HG02642 (cell line): ENCODE measurements at regions not wholly inside any gene's neighbourhood (a gene's known extent, or its start where the extent isn't known, plus 50 kb on each side); places are given as distances from the start of the nearest gene placed in this dataset.
A peak's percentile ranks its signal among the peaks of the same experiment; 100 is the strongest.

Experiments
- ATAC-seq: cut with Tn5 transposase; IDR thresholded peaks from one replicate; pipeline ENCODE4 v1.9.1; 2021; ENCODE audit warnings: mild to moderate bottlenecking; ENCODE audit not compliant: unreplicated experiment, poor library complexity

DNA sequence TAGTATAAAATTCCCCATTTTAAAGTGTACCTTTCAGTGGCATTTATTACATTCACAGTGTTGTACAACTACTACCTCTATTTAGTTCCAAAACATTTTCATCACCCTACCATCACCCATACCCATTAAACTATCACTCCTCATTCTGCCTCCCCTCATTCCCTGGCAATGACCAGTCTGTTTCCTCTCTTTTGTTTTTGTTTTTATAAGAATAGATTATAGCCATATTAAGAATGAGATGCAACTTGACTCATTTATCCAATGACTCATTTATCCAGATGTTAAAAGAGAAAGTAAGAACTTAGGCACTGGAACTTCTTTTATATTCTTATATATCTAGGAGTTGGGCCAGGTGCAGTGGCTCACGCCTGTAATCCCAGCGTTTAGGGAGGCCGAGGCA, 156.3 kb downstream of the FAT3 start:
- ATAC-seq = no peak

DNA sequence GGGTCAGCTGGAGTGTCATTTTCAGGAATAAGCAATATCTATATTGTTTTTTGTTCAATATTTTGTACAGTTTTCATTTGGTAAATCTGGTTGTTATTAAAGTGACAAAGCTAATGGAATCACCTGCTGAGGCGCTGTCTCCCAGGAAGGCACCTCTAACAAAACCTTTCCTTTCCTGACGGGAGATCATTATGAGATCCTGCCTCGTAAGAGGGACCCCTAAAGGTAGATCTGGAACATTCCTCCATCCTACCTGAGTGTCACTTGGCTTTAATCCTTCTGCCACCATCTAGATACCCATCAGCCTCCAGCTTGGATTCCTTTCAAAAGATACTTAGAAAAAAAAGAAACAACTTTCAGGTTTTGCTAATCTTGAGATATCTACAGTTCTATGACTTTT, 157.7 kb downstream of the FAT3 start:
- no peak for ATAC-seq

DNA sequence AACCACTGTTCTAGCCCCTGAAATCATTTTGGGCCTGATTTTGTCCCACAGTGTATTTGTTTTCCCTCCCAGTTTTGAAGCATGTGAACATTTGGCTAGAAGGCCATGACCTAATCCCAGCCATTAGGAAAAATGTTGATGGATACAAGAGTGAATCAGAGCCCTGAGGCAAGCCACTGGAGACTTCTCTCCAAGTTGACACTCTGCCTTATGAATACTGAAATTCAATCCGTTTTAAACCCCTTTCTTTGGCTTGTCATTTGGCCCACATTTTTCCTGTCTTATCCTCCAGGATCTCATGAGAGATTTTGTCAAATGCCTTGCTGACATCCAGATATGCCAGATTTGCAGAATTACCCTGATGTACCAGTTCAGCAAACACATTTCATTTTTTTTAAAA, 158.8 kb downstream of the FAT3 start:
- no peak for ATAC-seq

DNA sequence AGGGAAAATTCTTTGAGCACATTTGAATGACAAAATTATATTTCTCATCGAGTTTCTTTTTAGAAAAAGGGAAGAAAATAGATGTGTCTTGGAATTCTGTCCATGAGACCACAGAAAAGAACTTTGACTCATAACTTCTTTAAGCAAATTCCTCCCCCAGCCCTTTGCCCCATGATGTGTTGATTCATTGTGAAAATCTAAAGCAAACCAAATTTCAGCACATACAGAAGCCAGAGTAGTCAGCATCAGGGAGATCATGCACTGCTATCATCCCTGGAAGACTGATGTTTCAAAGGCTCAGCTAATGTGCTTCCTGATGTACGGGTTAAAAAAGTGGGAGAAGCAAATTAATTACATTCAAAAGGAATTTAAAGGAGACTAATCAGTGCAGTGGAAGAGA, 159.7 kb downstream of the FAT3 start:
- ATAC-seq = no peak

DNA sequence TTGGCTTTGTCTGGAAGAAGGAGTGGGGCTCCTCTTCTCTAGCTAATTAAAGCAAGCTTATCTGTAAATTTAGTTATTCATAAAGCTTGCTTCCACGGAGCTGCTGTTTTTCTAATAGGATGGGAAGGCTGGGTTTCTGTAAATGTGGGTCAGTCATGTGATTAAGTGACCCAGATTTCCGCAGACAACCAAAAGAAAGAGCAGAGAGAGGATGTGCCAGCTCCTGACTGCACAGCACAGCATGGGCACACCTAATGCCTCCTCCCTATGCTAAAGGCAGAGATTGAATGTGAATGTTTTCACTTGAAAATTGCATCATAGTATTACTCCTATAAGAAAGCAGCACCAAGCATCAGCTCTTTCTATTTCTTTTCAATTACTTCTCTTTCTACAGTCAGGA, 160.2 kb downstream of the FAT3 start:
- ATAC-seq = no peak

DNA sequence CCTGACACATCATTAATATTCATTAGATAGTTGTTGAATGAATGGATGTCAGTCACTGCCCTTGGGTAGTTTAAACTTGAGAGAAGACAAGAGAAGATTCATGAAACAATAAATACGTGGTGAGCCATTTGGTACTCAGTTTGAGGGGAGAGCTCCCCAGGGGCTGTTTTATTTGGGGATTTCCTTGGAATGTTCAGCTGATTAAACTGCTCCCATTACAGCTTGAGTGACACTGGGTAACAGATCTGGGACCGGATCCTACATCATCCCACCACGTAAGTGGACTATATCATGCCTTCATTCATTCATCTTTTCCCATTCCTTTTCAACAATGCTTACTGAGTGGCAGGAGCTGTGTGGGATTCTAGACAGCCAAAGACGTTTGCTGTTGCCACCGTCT, 162.0 kb downstream of the FAT3 start:
- no peak for ATAC-seq

DNA sequence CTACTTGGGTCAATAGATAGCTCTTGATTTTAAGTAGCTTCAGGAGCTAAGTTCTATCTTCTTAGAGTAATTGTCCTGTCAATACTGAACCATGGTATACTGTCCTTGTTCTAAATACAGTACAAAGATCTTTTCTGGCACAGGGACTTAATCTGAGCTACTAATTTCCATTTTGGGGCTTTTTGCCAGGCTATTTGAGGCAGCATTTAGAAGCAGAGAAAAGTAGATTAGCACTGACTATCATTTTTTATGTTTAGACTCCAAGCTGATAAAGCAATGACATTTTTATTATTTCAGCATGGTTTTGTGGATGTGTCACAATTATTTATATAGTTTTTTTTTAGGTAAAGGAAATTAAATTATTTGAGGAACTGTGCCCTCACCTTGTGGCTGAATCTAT, 163.2 kb downstream of the FAT3 start:
- ATAC-seq = no peak

DNA sequence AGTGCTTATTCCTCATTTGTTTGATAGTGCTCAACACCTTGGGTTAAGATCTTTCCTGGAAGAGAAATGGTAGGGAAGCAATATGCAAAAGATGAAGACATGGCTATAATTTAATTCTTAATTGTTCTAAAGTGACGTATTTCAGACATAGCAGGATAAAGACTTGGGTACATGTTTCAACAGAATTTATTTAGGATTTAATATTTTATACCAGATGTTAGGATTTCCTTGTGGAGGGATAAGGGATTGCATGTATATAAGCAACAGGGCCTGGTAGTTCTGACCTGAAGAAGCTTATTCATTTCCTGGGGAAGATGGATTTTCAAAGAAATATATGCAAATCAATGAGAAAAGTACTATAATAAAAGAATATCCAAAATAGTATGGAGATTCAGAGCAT, 163.8 kb downstream of the FAT3 start:
- ATAC-seq = no peak

DNA sequence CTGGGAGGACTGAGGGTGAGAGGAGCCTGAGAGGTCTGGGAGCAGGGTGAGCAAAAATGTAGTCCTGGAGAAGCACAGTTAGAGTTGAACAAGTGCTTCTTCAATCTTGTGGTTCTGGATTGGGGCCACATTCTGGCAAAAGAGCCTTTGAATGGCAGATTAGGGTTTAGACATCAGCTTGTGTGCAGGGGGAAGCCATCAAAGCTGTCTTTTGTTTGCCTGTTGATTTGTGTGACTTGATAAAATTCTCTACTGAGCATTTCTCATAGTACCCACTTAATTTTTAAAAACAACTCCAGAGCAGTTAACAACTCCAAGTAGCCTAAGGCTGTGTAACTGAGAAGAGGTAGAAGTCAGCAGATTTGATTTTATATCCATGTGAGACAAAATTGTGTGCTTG, 166.2 kb downstream of the FAT3 start:
- ATAC-seq = no peak

DNA sequence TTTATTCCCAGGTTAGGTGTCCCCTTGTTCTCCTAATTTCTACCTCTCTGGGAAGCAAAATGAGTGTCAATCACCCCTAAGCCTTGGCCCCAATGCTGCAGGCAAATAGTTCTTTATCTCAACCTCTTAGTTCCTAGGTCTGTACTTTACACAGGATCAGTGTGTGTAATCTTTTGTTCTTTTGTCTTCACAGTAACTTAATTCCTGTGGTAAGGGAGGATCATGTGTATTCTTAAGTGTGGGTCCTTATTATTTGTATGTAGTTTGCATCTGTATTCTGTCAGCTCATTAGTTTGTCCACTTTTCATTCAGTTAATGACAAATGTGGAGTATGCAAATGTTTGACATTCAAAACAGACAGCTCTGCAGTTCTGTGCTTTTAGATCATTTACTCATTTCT, 166.7 kb downstream of the FAT3 start:
- ATAC-seq = no peak

DNA sequence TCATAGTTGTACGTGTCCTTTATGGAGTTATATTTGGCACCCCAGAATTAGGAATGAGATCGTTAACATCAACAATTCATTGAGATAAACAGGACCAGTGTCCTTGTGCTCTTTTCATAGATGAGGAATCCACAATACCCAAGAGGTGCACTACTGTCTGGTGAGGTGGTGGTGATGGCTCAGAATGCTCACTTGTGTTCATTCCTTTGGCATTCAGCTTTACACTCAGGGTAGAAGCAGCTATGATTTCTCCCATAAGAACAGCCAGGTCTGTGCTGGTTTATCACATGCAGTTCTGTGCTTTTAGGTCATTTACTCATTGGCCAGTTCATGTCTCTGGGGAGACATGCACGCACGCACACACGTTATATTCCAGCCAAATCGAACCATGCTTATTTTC, 167.2 kb downstream of the FAT3 start:
- ATAC-seq = no peak

DNA sequence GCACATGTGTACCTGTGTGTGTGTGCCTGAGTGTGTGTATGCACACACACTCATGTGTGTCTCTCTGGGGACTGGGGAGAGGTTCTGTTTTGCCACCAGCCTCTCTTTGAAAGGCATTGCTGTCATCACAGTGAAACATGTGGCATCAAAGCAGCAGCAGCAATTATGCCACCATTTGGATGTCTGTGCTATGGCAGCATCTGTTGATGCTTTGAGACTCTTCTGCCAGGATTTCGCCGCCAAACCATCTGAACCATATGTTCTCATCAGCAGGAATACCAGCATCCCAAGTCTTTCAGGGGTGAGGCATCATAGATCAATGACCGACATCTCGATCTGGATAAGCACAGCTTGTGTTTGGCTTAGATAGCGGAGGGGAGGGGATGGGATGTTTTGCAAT, 168.6 kb downstream of the FAT3 start:
- no peak for ATAC-seq

DNA sequence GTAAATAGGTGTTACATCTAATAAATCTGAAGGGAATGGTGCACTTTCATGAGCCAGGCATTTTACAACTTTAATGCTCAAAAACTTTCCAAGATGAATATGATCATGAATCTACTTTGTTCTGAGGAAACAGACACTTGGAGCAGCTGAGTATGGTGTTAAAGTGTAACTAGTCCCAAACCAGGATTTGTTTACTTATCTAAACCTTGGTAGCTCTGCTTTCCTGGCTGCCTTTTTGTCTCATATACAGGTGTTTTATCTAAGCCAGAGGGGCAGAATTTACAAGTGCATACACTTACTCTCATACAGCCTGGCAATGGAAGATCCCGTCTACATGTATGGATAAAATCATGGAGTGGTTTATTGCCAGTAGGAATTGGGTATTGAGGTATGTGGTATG, 171.5 kb downstream of the FAT3 start:
- no peak for ATAC-seq

DNA sequence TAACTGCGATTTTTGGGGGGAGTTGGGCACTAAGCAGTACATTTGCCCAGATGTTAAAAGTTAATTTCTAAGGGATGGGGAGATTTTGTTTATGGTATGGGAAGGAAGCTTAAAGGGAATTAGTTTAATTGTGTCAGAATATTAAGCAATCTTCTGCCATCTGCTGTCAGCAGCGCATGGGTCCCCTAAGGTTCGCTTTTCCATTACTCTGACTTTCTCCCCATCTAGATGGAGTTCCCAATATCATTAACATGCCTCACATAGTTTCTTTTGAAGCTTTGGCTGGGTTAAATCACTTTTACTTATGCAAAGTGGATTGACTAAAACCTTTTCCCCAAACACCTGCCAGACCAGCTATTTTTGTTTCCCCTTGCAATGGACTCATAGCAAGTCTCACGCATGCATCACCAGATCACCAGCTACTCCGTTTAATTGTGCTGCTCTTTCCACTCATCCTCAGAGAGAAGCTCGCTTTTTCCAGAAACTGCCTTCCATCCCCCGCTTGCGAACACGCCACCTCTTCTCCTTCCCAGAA, 172.7 kb downstream of the FAT3 start:
- ATAC-seq = no peak

DNA sequence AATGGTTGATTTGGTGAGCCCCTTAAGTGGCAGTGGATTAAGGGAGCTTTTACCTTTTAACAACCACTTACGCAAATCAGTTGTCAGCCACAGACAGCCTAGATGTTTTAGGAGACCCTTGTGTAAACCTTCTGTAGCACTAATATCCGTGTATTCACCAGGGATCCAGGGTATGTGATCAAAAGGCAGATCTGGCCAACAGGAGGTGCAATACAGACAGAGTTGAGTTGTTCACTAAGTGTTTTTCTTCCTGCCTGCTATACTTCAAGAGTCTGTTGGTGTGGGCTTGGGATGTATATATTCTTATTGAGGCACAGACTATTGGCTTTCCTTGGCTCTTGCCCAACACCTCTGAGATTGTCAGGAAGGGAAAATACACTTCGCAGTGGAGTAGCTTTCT, 175.1 kb downstream of the FAT3 start:
- ATAC-seq = no peak

DNA sequence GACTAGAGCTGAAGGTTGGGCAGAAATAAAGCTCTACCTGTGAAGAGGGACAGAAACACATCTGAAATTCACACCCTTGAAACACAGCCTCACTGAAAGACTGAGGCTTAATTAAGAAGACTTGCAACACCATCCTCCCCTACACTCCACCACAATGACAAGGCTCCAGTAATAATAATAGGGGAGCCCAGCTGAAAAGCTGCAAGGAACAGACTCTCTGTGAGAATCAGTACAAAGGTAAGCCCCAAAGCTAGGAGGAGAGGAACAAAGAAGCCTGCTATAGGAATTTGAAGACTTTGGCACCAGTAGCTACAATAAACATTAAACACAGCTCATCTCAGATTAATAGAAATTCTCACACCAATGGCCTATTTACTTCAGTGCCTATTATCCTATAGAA, 176.9 kb downstream of the FAT3 start:
- ATAC-seq = no peak

DNA sequence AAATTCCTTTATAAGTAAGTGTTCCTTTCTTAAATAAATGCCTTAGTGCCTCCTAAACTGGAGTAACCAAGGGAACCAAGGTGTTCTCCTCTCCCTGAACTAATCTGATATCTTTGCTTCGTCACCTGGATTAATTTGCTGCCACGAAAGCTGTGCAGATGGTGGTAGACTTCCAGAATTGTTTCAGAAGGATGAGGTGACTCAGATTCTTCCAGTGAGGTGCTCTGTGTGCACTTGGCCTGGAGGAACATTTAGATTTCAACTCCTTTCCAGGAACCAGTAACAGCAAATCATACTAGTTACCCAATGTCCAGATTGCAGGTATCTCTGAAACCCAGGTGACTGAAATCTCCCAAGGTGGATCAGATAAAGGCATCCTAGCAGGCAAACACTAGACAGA, 181.9 kb downstream of the FAT3 start:
- ATAC-seq = no peak

DNA sequence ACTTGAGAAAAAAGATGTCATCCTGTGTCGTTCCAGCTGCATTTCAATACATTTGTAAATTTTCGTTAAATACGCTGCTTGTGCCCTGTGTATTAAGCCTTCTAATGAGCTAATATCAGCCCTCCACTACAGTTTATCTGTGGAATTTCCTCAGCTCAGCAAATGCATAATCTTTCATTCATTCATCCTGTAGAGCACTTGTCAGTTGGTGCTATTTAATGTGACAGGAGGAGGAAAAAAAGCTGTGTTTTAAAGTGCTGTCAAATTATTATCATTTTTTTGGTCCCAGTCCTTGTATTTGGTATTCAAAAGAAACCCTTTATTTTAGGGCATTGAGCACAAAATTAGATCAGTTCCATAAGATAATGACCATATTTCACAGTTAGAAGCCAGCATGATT, 184.7 kb downstream of the FAT3 start:
- ATAC-seq = no peak

DNA sequence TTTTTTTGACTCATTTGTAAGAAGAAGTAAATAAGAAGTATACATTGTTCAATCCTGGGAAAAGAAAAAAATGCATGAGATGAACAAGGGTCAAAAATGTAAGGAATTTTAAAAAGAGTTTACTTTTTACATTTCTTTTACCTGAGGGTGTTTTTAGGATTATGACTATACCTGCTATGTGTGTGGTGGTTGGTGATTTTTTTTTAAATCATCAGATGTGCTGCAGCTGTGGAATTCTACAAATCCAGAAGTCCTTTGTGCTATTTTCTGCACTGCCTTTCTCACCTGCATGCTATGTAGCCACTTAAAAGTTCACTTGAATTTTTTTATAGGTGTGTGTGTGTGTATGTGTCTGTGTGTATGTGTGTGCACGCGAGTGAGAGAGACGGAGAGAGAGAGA, 185.3 kb downstream of the FAT3 start:
- no peak for ATAC-seq

DNA sequence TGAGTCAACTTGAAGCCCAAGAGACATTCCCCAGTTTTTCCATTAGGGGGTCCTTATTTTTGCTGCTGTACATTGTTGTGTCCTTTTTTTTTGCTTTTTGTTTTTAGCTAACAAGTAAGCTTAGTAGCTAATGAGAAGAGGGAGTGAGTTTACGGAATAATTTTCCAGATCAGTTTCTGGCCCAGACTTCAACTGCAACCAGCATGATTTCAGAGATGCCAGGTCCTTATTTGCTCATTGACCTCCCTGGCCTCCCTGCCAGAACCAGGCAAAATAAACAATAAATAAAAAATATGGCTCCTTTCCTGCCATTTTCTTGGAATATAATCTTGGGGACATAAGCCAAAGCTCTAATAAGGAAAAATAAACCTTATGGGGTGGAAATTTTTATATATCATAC, 185.9 kb downstream of the FAT3 start:
- ATAC-seq = no peak

DNA sequence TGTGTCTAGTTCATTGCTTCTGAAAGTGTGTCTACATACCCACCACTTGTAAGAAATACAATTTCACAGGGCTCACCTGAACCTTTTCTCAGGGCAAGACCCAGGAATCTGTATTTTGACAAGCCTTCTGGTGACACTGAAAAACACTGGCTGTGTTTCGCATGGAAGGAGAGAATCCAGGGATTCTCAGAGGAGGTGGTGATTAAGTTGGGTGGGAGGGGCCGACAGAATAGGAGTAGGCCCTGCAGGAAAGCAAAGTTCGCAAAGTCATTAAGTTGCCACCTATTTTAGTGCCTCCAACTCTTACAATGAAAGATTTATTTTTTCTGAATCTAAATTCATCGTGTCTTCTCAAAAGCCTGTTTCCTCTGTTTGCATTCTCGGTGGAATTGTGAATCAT, 186.8 kb downstream of the FAT3 start:
- ATAC-seq = no peak

DNA sequence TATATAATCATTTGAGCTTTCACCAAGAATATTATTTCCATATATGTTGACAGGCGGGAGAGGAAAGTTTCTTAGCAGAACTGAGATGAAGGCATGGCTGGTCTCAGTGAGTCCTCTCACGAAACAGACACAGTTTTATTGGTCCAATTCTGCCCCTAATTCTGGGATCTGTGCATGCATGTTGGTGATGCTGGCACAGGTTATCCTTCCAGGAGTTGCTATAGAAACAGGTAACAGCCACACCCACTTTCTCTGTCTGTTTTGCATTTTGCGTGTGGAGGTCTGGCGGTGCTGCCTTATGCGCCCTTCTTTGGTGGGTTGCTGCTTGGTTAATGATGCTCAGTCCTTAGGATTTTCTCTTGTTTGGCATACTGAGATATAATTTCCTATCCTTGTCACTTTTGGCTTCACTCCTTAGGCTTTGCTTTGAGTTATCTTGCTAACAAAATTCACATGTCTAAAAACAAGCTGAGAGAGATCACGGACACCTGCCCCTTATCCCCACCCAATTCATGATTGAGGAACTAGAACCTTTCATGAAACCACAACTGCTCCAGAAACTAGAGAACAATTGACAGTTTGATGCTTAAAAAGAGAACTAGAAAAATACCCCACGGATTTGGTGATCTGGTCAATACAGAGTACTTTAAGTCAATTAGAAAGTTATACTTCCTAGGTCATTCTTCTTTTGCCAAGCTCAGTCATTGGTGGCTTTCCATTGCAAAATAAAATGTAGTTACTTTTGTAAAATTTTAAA, 189.3 kb downstream of the FAT3 start:
- ATAC-seq = peak; percentile 63
